ENCODE measurements at regions not wholly inside any gene's neighbourhood (a gene's known extent, or its start where the extent isn't known, plus 50 kb on each side); places are given as distances from the start of the nearest gene placed in this dataset.

- TF ChIP-seq POLR2A (IDR thresholded peaks at IDR 0.05; ENCODE audit: low read length), result no peak
- TF ChIP-seq GATA1 (IDR thresholded peaks at IDR 0.05; ENCODE audit: low read depth, low read length), result no peak
Observed at GRCh38 chr5:168187614-168188013, 103.8 kb upstream of the WWC1 start.
